ENCODE measurements at regions not wholly inside any gene's neighbourhood (a gene's known extent, or its start where the extent isn't known, plus 50 kb on each side); places are given as distances from the start of the nearest gene placed in this dataset.

- no peak overlapping the region for H3K4me3 ChIP-seq (ENCODE audit: insufficient read depth, low read length)
- H3K27me3 ChIP-seq (ENCODE audit: insufficient read depth, low read length) = peaks cover 18% of the 10 kb centered on the region
- TF ChIP-seq, protein P1, sequence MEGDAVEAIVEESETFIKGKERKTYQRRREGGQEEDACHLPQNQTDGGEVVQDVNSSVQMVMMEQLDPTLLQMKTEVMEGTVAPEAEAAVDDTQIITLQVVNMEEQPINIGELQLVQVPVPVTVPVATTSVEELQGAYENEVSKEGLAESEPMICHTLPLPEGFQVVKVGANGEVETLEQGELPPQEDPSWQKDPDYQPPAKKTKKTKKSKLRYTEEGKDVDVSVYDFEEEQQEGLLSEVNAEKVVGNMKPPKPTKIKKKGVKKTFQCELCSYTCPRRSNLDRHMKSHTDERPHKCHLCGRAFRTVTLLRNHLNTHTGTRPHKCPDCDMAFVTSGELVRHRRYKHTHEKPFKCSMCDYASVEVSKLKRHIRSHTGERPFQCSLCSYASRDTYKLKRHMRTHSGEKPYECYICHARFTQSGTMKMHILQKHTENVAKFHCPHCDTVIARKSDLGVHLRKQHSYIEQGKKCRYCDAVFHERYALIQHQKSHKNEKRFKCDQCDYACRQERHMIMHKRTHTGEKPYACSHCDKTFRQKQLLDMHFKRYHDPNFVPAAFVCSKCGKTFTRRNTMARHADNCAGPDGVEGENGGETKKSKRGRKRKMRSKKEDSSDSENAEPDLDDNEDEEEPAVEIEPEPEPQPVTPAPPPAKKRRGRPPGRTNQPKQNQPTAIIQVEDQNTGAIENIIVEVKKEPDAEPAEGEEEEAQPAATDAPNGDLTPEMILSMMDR (IDR thresholded peaks at IDR 0.05; ENCODE audit: extremely low read depth, low read depth, low read length) = no peak
- no peaks in the 10 kb centered on the region for H3K79me2 ChIP-seq (ENCODE audit: insufficient read depth, low read length)
- no peaks in the 10 kb centered on the region for H3K4me1 ChIP-seq (ENCODE audit: insufficient read depth, low read length)
- H3K27ac ChIP-seq (ENCODE audit: low read depth, low read length) = no peak overlapping the region
- H2AFZ ChIP-seq (ENCODE audit: low read length) = no peak overlapping the region
- H3K9me3 ChIP-seq (ENCODE audit: low read depth, low read length) = no peaks in the 10 kb centered on the region
- no peak overlapping the region for H3K4me2 ChIP-seq (ENCODE audit: insufficient read depth, low read length)
- H4K20me1 ChIP-seq (ENCODE audit: insufficient read depth, low read length) = no peaks in the 10 kb centered on the region
- no peak for DNase-seq (ENCODE audit: insufficient read length, low spot score, missing footprints)
- no peaks in the 10 kb centered on the region for H3K36me3 ChIP-seq (ENCODE audit: insufficient read depth, low read length)
Measured at GRCh38 chr3:99069973-99070372, 168.5 kb upstream of the DCBLD2 start.

GRCh38 chr3:99066863-99067262 lies 165.4 kb upstream of the DCBLD2 start:
- H3K36me3 ChIP-seq (ENCODE audit: insufficient read depth, low read length) = no peaks in the 10 kb centered on the region
- H3K27ac ChIP-seq (ENCODE audit: low read depth, low read length) = no peak overlapping the region
- H3K27me3 ChIP-seq (ENCODE audit: insufficient read depth, low read length) = peaks cover 18% of the 10 kb centered on the region
- H3K79me2 ChIP-seq (ENCODE audit: insufficient read depth, low read length) = no peaks in the 10 kb centered on the region
- H3K4me2 ChIP-seq (ENCODE audit: insufficient read depth, low read length) = no peak overlapping the region
- H3K4me3 ChIP-seq (ENCODE audit: insufficient read depth, low read length) = no peak overlapping the region
- H2AFZ ChIP-seq (ENCODE audit: low read length) = no peak overlapping the region
- no peak for DNase-seq (ENCODE audit: insufficient read length, low spot score, missing footprints)
- TF ChIP-seq, protein P1 (IDR thresholded peaks at IDR 0.05; ENCODE audit: extremely low read depth, low read depth, low read length) = no peak
- H3K4me1 ChIP-seq (ENCODE audit: insufficient read depth, low read length) = no peaks in the 10 kb centered on the region
- H4K20me1 ChIP-seq (ENCODE audit: insufficient read depth, low read length) = no peaks in the 10 kb centered on the region
- no peaks in the 10 kb centered on the region for H3K9me3 ChIP-seq (ENCODE audit: low read depth, low read length)

GRCh38 chr3:99049164-99049563 lies 147.7 kb upstream of the DCBLD2 start:
- Histone ChIP-seq H2AFZ (ENCODE audit: low read length) (no peak overlapping the region), H3K27me3 (ENCODE audit: insufficient read depth, low read length) (peaks cover 3% of the 10 kb centered on the region), H3K4me2 (ENCODE audit: insufficient read depth, low read length) (no peak overlapping the region), H3K4me3 (ENCODE audit: insufficient read depth, low read length) (no peak overlapping the region), H4K20me1 (ENCODE audit: insufficient read depth, low read length) (no peaks in the 10 kb centered on the region), H3K79me2 (ENCODE audit: insufficient read depth, low read length) (no peaks in the 10 kb centered on the region), H3K36me3 (ENCODE audit: insufficient read depth, low read length) (no peaks in the 10 kb centered on the region), H3K4me1 (ENCODE audit: insufficient read depth, low read length) (no peaks in the 10 kb centered on the region), H3K27ac (ENCODE audit: low read depth, low read length) (no peak overlapping the region), H3K9me3 (ENCODE audit: low read depth, low read length) (no peaks in the 10 kb centered on the region)
- TF ChIP-seq, protein P1 (IDR thresholded peaks at IDR 0.05; ENCODE audit: extremely low read depth, low read depth, low read length) = no peak
- no peak for DNase-seq (ENCODE audit: insufficient read length, low spot score, missing footprints)

GRCh38 chr3:99041747-99042146 lies 140.3 kb upstream of the DCBLD2 start:
- H3K36me3 ChIP-seq (ENCODE audit: insufficient read depth, low read length) = no peaks in the 10 kb centered on the region
- H3K79me2 ChIP-seq (ENCODE audit: insufficient read depth, low read length) = no peaks in the 10 kb centered on the region
- no peaks in the 10 kb centered on the region for H3K4me1 ChIP-seq (ENCODE audit: insufficient read depth, low read length)
- no peaks in the 10 kb centered on the region for H3K27me3 ChIP-seq (ENCODE audit: insufficient read depth, low read length)
- no peak overlapping the region for H3K4me2 ChIP-seq (ENCODE audit: insufficient read depth, low read length)
- H3K4me3 ChIP-seq (ENCODE audit: insufficient read depth, low read length) = no peak overlapping the region
- DNase-seq (ENCODE audit: insufficient read length, low spot score, missing footprints) = no peak
- H3K9me3 ChIP-seq (ENCODE audit: low read depth, low read length) = no peaks in the 10 kb centered on the region
- no peaks in the 10 kb centered on the region for H4K20me1 ChIP-seq (ENCODE audit: insufficient read depth, low read length)
- no peak overlapping the region for H2AFZ ChIP-seq (ENCODE audit: low read length)
- no peak overlapping the region for H3K27ac ChIP-seq (ENCODE audit: low read depth, low read length)
- TF ChIP-seq, protein P1 (IDR thresholded peaks at IDR 0.05; ENCODE audit: extremely low read depth, low read depth, low read length) = no peak

Data from osteoblast (primary cell).